ENCODE measurements at regions not wholly inside any gene's neighbourhood (a gene's known extent, or its start where the extent isn't known, plus 50 kb on each side); places are given as distances from the start of the nearest gene placed in this dataset.

DNA sequence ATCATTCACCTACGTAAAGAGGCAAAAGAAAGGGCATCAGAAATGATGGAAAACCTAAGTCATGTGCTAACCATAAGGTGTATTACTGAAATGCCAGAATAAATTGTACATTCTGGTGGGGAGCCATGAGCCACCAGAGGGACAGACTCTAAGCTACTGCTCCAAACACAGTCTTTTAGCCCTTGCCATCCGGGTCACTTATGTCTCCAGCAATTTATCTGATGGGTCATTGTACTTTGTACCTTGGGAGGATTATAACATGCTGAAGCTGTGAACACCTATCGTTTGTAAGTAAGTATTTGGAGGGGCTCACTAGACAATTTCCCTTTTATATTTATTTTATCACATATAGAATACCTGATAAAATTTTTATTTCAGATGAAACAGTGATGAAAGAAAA lies 495.1 kb downstream of the KIF4B start (continued):
- TF ChIP-seq CHD7 (IDR thresholded peaks at IDR 0.05; ENCODE audit: insufficient replicate concordance, low read length) (no peak), ATF2 (IDR thresholded peaks at IDR 0.05; ENCODE audit: low read length) (no peak), JUND (IDR thresholded peaks at IDR 0.05; ENCODE audit: low read length) (no peak), YY1 (IDR thresholded peaks at IDR 0.05; ENCODE audit: low read depth, low read length) (no peak), KDM4A (IDR thresholded peaks at IDR 0.05; ENCODE audit: low read depth, low read length, severe bottlenecking) (no peak)

Data from H1 (cell line).